ENCODE measurements at regions not wholly inside any gene's neighbourhood (a gene's known extent, or its start where the extent isn't known, plus 50 kb on each side); places are given as distances from the start of the nearest gene placed in this dataset.
"Not testable (repeated sequence)": the region's sequence is repeated elsewhere in the genome, so short reads cannot be mapped to it uniquely, and the experiment has no call there.

- Histone ChIP-seq H3K27me3 (ENCODE audit: insufficient read depth, low read depth, severe bottlenecking) (no peaks in the 10 kb centered on the region), H3K4me3 (ENCODE audit: low read depth, low read length) (no peak overlapping the region), H3K9me3 (ENCODE audit: severe bottlenecking) (no peaks in the 10 kb centered on the region), H3K36me3 (no peaks in the 10 kb centered on the region), H3K27ac (no peak overlapping the region)
- no peak for TF ChIP-seq CTCF (IDR thresholded peaks at IDR 0.05; ENCODE audit: low read depth, low read length)
- no peak for DNase-seq
Measured at GRCh38 chr2:163983911-163984310, 248.1 kb upstream of the FIGN start.

GRCh38 chr2:163982938-163983337 is 247.1 kb upstream of the FIGN start:
- Histone ChIP-seq H3K36me3 (no peaks in the 10 kb centered on the region), H3K4me3 (ENCODE audit: low read depth, low read length) (no peak overlapping the region), H3K27ac (no peak overlapping the region), H3K27me3 (ENCODE audit: insufficient read depth, low read depth, severe bottlenecking) (no peaks in the 10 kb centered on the region), H3K9me3 (ENCODE audit: severe bottlenecking) (no peaks in the 10 kb centered on the region)
- no peak for TF ChIP-seq CTCF (IDR thresholded peaks at IDR 0.05; ENCODE audit: low read depth, low read length)
- no peak for DNase-seq

DNA sequence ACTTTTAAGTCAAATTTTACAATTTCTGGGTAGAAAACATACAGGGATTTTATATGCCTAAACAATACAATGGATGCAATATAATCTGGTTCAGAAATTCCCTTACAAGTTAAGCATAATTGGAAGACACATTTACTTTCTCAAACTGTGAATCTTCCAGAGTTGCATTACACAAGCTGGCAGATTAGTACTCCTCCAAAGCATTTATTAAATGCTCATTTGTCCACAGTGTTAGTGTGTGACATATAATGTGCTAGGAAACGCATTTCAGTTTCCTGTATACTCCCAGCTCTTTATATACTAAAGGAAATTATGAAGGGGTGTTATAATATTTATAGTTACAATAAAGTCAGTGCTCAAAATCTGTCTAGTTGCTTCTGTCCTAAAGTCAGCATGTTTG is 239.0 kb upstream of the FIGN start:
- Histone ChIP-seq H3K27me3 (ENCODE audit: insufficient read depth, low read depth, severe bottlenecking) (no peaks in the 10 kb centered on the region), H3K4me3 (ENCODE audit: low read depth, low read length) (no peak overlapping the region), H3K36me3 (no peaks in the 10 kb centered on the region), H3K27ac (no peak overlapping the region), H3K9me3 (ENCODE audit: severe bottlenecking) (no peaks in the 10 kb centered on the region)
- no peak for TF ChIP-seq CTCF (IDR thresholded peaks at IDR 0.05; ENCODE audit: low read depth, low read length)
- DNase-seq = no peak

GRCh38 chr2:163970058-163970813 is 234.4 kb upstream of the FIGN start:
- no peak for DNase-seq
- H3K9me3 ChIP-seq (ENCODE audit: severe bottlenecking) = no peaks in the 10 kb centered on the region
- no peak overlapping the region for H3K27ac ChIP-seq
- H3K36me3 ChIP-seq = no peaks in the 10 kb centered on the region
- no peak overlapping the region for H3K4me3 ChIP-seq (ENCODE audit: low read depth, low read length)
- H3K27me3 ChIP-seq (ENCODE audit: insufficient read depth, low read depth, severe bottlenecking) = no peaks in the 10 kb centered on the region
- TF ChIP-seq CTCF (IDR thresholded peaks at IDR 0.05; ENCODE audit: low read depth, low read length) = no peak

GRCh38 chr2:163964278-163964677 is 228.5 kb upstream of the FIGN start:
- not testable (repeated sequence) for H3K4me3 ChIP-seq (ENCODE audit: low read depth, low read length); H3K36me3 ChIP-seq; DNase-seq; H3K27ac ChIP-seq; H3K27me3 ChIP-seq (ENCODE audit: insufficient read depth, low read depth, severe bottlenecking); H3K9me3 ChIP-seq (ENCODE audit: severe bottlenecking)

DNA sequence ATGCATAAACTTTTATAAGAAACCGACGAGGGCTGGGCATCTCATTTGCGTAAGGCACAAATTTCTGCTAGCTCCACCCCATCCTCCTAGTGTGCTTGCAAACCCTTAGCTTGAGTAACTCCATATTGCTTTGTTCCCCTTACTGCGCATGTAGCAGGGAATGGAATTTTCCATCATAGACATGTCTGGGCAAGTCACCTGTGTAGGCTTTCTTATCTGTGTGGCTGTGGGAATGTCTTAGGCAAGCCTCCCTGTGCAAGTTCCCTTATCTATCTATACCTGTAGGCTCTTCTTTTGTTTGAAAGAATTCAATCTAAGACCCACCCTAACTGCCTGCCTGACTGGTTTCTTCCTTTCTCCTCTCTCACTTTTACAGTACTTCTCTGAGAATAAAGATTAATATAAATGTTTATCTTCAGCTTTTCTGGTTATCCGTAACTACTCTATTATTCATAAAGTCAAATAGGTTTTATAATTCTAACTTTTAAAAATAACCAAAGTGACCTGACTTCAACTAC is 217.6 kb upstream of the FIGN start:
- TF ChIP-seq CTCF (IDR thresholded peaks at IDR 0.05; ENCODE audit: low read depth, low read length) = no peak
- no peak for DNase-seq
- no peaks in the 10 kb centered on the region for H3K27me3 ChIP-seq (ENCODE audit: insufficient read depth, low read depth, severe bottlenecking)
- no peaks in the 10 kb centered on the region for H3K36me3 ChIP-seq
- H3K4me3 ChIP-seq (ENCODE audit: low read depth, low read length) = no peak overlapping the region
- no peaks in the 10 kb centered on the region for H3K9me3 ChIP-seq (ENCODE audit: severe bottlenecking)
- no peak overlapping the region for H3K27ac ChIP-seq

Data from WERI-Rb-1 (cell line).